IMR-90 (cell line): ENCODE measurements at regions not wholly inside any gene's neighbourhood (a gene's known extent, or its start where the extent isn't known, plus 50 kb on each side); places are given as distances from the start of the nearest gene placed in this dataset.

Experiments used
- ATAC-seq: fragments of 200-7000 bp; cut with Tn5 transposase; 2 replicates; pipeline ENCODE4 v1.9.1; 2020; ENCODE audit warnings: low read depth, mild to moderate bottlenecking, moderate library complexity
- BruUV-seq: library from RNA; stranded (reverse); fragments of 400-500 nt; replicated peaks from 2 replicates; lab custom pipeline; 2021; lab: Mats Ljungman, UMichigan
- CTCF ChIA-PET: fragments of 300-600 bp; formaldehyde crosslinking; extraction: SDS; loops from one replicate; lab custom pipeline; 2021; ENCODE audit warnings: antibody characterized with exemption; lab: Yijun Ruan, JAX
- POLR2A ChIA-PET: fragments of 300-600 bp; sonication (Branson Sonifier 250); formaldehyde crosslinking; loops from one replicate; lab custom pipeline; 2022; ENCODE audit warnings: antibody characterized with exemption; ENCODE audit not compliant: unreplicated experiment; lab: Charles Lee
- DNase-seq: peaks from one replicate; pipeline ENCODE4 v3.0.0; 2013
- H2AFZ ChIP-seq: replicated peaks from 2 replicates; pipeline ENCODE3; 2013; ENCODE audit warnings: low read length, mild to moderate bottlenecking; ENCODE audit not compliant: poor library complexity
- H2AK5ac ChIP-seq: 2 replicates; pipeline ENCODE4 v1.6.1; 2013; ENCODE audit warnings: low read depth, low read length, inconsistent platforms
- H2AK9ac ChIP-seq: replicated peaks from 2 replicates; pipeline ENCODE3; 2013; ENCODE audit warnings: mild to moderate bottlenecking, low read depth, low read length, moderate library complexity; ENCODE audit not compliant: poor library complexity
- H2BK120ac ChIP-seq: 2 replicates; pipeline ENCODE4 v1.6.1; 2013; ENCODE audit warnings: low read depth, low read length, inconsistent platforms
- H2BK15ac ChIP-seq: 3 replicates; pipeline ENCODE4 v1.6.1; 2013; ENCODE audit warnings: low read depth, low read length, inconsistent platforms
- H2BK20ac ChIP-seq: 2 replicates; pipeline ENCODE4 v1.6.1; 2013; ENCODE audit warnings: low read depth, mild to moderate bottlenecking, inconsistent platforms, low read length, moderate library complexity
- H2BK5ac ChIP-seq: 2 replicates; pipeline ENCODE4 v1.6.1; 2013; ENCODE audit warnings: mild to moderate bottlenecking, low read depth, low read length, inconsistent platforms; ENCODE audit not compliant: poor library complexity, severe bottlenecking
- H3K14ac ChIP-seq: replicated peaks from 2 replicates; pipeline ENCODE4 v1.6.1; 2013; ENCODE audit warnings: low read depth, low read length, inconsistent platforms
- H3K18ac ChIP-seq: 2 replicates; pipeline ENCODE4 v1.6.1; 2013; ENCODE audit warnings: low read depth, low read length, control low read depth
- H3K23ac ChIP-seq: 2 replicates; pipeline ENCODE4 v1.6.1; 2013; ENCODE audit warnings: low read depth, low read length, inconsistent platforms
- H3K27ac ChIP-seq: 2 replicates; pipeline ENCODE4 v1.5.1; 2013; ENCODE audit warnings: mild to moderate bottlenecking, control low read depth, low read length; ENCODE audit not compliant: insufficient read depth
- H3K27me3 ChIP-seq: 2 replicates; pipeline ENCODE4 v1.6.1; 2013; ENCODE audit warnings: low read length; ENCODE audit not compliant: control insufficient read depth, insufficient read depth
- H3K36me3 ChIP-seq: 2 replicates; pipeline ENCODE4 v1.6.1; 2013; ENCODE audit warnings: low read length, mixed read lengths; ENCODE audit not compliant: control insufficient read depth, insufficient read depth
- H3K4ac ChIP-seq: 2 replicates; pipeline ENCODE4 v1.6.1; 2013; ENCODE audit warnings: low read depth, low read length, inconsistent platforms
- H3K4me1 ChIP-seq: 2 replicates; pipeline ENCODE4 v1.6.1; 2013; ENCODE audit warnings: low read length, mixed read lengths; ENCODE audit not compliant: control insufficient read depth, insufficient read depth
- H3K4me2 ChIP-seq: 2 replicates; pipeline ENCODE4 v1.6.1; 2013; ENCODE audit warnings: low read depth, mild to moderate bottlenecking, control low read depth, low read length, moderate library complexity
- H3K4me3 ChIP-seq: 2 replicates; pipeline ENCODE4 v1.5.1; 2013; ENCODE audit warnings: low read depth, mild to moderate bottlenecking, control low read depth, low read length, moderate library complexity; ENCODE audit not compliant: insufficient read depth
- H3K56ac ChIP-seq: 2 replicates; pipeline ENCODE4 v1.6.1; 2013; ENCODE audit warnings: low read length, inconsistent platforms; ENCODE audit not compliant: insufficient read depth; ENCODE audit errors: extremely low read depth
- H3K79me1 ChIP-seq, 2 experiments: 2 replicates each; pipeline ENCODE4 v1.6.1; 2013; ENCODE audit warnings: low read length in 2 of 2, inconsistent platforms in 1 of 2, low read depth in 1 of 2
- H3K9ac ChIP-seq: 2 replicates; pipeline ENCODE4 v1.6.1; 2013; ENCODE audit warnings: low read depth, low read length, control low read depth
- H3K9me1 ChIP-seq: 2 replicates; pipeline ENCODE4 v1.6.1; 2013; ENCODE audit warnings: low read length, inconsistent platforms; ENCODE audit not compliant: insufficient read depth
- H3K9me3 ChIP-seq: 2 replicates; pipeline ENCODE4 v1.6.1; 2013; ENCODE audit warnings: low read length; ENCODE audit not compliant: control insufficient read depth, insufficient read depth
- H4K20me1 ChIP-seq: 2 replicates; pipeline ENCODE4 v1.6.1; 2013; ENCODE audit warnings: low read length, inconsistent platforms; ENCODE audit not compliant: insufficient read depth
- H4K5ac ChIP-seq: 2 replicates; pipeline ENCODE4 v1.6.1; 2013; ENCODE audit warnings: mild to moderate bottlenecking, low read depth, low read length, control low read depth
- H4K8ac ChIP-seq, 2 experiments: 2 replicates each; pipeline ENCODE4 v1.6.1; 2013; ENCODE audit warnings: low read depth in 2 of 2, low read length in 2 of 2, control low read depth in 1 of 2, inconsistent platforms in 1 of 2
- H4K91ac ChIP-seq: 2 replicates; pipeline ENCODE4 v1.6.1; 2013; ENCODE audit warnings: low read depth, low read length, inconsistent platforms; ENCODE audit not compliant: insufficient read depth
- CEBPB ChIP-seq: IDR thresholded peaks from 2 replicates; pipeline ENCODE4 v1.6.1; 2012; ENCODE audit warnings: low read depth, low read length, improper control_type of control experiment
- CHD1 ChIP-seq: IDR thresholded peaks from 2 replicates; pipeline ENCODE4 v1.6.1; 2012; ENCODE audit warnings: low read depth, low read length, improper control_type of control experiment
- FOS ChIP-seq: fragments of 150-350 bp; IDR thresholded peaks from 2 replicates; pipeline ENCODE4 v1.6.1; 2016; ENCODE audit warnings: low read depth, low read length
- MAFK ChIP-seq: IDR thresholded peaks from 2 replicates; pipeline ENCODE4 v1.6.1; 2012; ENCODE audit warnings: low read depth, low read length, improper control_type of control experiment
- NFE2L2 ChIP-seq: fragments of 150-350 bp; IDR thresholded peaks from 2 replicates; pipeline ENCODE4 v1.6.1; 2016; ENCODE audit warnings: low read depth, mild to moderate bottlenecking, low read length
- POLR2A ChIP-seq: IDR thresholded peaks from 2 replicates; pipeline ENCODE4 v1.6.1; 2012; ENCODE audit warnings: mild to moderate bottlenecking, low read depth, low read length
- RAD21 ChIP-seq: IDR thresholded peaks from 2 replicates; pipeline ENCODE4 v1.6.1; 2012; ENCODE audit warnings: low read length, improper control_type of control experiment
- RFX5 ChIP-seq: IDR thresholded peaks from 2 replicates; pipeline ENCODE4 v1.8.0; 2012; ENCODE audit warnings: low read depth, mild to moderate bottlenecking, low read length, moderate library complexity
- SMC3 ChIP-seq: fragments of 150-350 bp; IDR thresholded peaks from 2 replicates; pipeline ENCODE4 v1.6.1; 2016; ENCODE audit warnings: low read depth, mild to moderate bottlenecking, antibody characterized with exemption, low read length, moderate library complexity
- WGBS, 2 experiments: methylation state at CpG; one replicate each; pipeline versions ENCODE4 v1.1.5 to v1.1.7; 2013; ENCODE audit warnings: missing lambda C conversion rate in 2 of 2; ENCODE audit not compliant: insufficient read length in 1 of 2; ENCODE audit errors: extremely low coverage in 2 of 2; 5-methylcytosine and 5-hydroxymethylcytosine counted together
- dilution Hi-C: fragments of 300-500 bp; cut with HindIII; formaldehyde crosslinking; loops from one replicate; pipeline ENCODE4 v1.14.3; 2018; ENCODE audit warnings: low sequenced_read_pairs; ENCODE audit not compliant: unreplicated experiment
- in situ Hi-C: fragments of 300-500 bp; cut with MboI; formaldehyde crosslinking; loops from 3 replicates; pipeline ENCODE4 v1.14.3; 2019; ENCODE audit warnings: low sequenced_read_pairs, inconsistent platforms, mixed read lengths
- intact Hi-C: fragments of 100-400 bp; cut with micrococcal nuclease; formaldehyde crosslinking; loops from 2 replicates; pipeline ENCODE4 v1.10.0; 2022
- TF ChIP-seq, protein P1 (sequence below): fragments of 150-350 bp; IDR thresholded peaks from 2 replicates; pipeline ENCODE4 v1.6.1; 2017; ENCODE audit warnings: mild to moderate bottlenecking, antibody characterized with exemption, low read length, low read depth
- TF ChIP-seq, protein P2 (sequence below): fragments of 150-350 bp; IDR thresholded peaks from 2 replicates; pipeline ENCODE4 v1.6.1; 2016; ENCODE audit warnings: low read depth, mild to moderate bottlenecking, low read length, moderate library complexity, borderline replicate concordance

DNA sequence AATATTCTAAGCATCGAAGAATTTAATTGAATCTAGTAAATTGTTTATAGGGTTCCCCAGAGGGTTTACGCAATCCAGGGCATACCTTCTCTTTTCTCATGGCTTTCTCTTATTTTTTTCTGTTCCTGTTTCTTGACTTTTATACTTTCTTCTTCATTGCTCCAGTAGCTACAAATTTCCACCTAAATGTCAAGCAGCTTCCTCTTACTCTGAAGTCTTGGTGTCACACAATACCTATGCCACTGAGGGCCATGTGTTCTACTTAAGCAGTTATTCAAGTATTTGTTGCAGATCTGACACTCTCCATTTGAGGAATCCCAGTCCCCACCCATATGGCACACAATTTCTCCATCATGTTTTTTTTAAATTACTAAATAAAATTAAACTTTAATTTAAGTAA lies 343.1 kb upstream of the MBL2 start:
- no peak overlapping the region for H3K56ac ChIP-seq
- no peak overlapping the region for H2AFZ ChIP-seq
- ChIA-PET CTCF (no interaction called here), POLR2A (no interaction called here)
- H2BK15ac ChIP-seq, result no peak overlapping the region
- no peak overlapping the region for H3K4ac ChIP-seq
- WGBS, 2 experiments, result no CpG with 5 or more reads among the region's 2 CpGs
- dilution Hi-C loops, result no loop called here
- no peak overlapping the region for H3K23ac ChIP-seq
- no peak overlapping the region for H2BK5ac ChIP-seq
- H3K9me3 ChIP-seq, result no peaks in the 10 kb centered on the region
- H3K4me2 ChIP-seq, result no peak overlapping the region
- no peaks in the 10 kb centered on the region for H4K20me1 ChIP-seq
- TF ChIP-seq RAD21 (no peak), SMC3 (no peak), RFX5 (no peak), FOS (no peak), POLR2A (no peak), CHD1 (no peak), NFE2L2 (no peak), CEBPB (no peak), MAFK (no peak)
- TF ChIP-seq, protein P1, sequence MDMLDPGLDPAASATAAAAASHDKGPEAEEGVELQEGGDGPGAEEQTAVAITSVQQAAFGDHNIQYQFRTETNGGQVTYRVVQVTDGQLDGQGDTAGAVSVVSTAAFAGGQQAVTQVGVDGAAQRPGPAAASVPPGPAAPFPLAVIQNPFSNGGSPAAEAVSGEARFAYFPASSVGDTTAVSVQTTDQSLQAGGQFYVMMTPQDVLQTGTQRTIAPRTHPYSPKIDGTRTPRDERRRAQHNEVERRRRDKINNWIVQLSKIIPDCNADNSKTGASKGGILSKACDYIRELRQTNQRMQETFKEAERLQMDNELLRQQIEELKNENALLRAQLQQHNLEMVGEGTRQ, result no peak
- TF ChIP-seq, protein P2, sequence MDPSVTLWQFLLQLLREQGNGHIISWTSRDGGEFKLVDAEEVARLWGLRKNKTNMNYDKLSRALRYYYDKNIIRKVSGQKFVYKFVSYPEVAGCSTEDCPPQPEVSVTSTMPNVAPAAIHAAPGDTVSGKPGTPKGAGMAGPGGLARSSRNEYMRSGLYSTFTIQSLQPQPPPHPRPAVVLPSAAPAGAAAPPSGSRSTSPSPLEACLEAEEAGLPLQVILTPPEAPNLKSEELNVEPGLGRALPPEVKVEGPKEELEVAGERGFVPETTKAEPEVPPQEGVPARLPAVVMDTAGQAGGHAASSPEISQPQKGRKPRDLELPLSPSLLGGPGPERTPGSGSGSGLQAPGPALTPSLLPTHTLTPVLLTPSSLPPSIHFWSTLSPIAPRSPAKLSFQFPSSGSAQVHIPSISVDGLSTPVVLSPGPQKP, result no peak
- H2BK20ac ChIP-seq, result no peak overlapping the region
- H3K4me3 ChIP-seq, result no peak overlapping the region
- no TSS peak for BruUV-seq
- no peak for DNase-seq
- no peaks in the 10 kb centered on the region for H3K36me3 ChIP-seq
- H3K9ac ChIP-seq, result no peak overlapping the region
- H3K18ac ChIP-seq, result no peak overlapping the region
- no peak overlapping the region for H2BK120ac ChIP-seq
- H2AK9ac ChIP-seq, result no peak overlapping the region
- H4K91ac ChIP-seq, result no peak overlapping the region
- no peaks in the 10 kb centered on the region for H3K79me1 ChIP-seq
- no peak overlapping the region for H3K27ac ChIP-seq
- H3K9me1 ChIP-seq, result no peaks in the 10 kb centered on the region
- in situ Hi-C loops, result no loop called here
- H3K14ac ChIP-seq, result no peak overlapping the region
- ATAC-seq, result no peak
- no peaks in the 10 kb centered on the region for H3K27me3 ChIP-seq
- H4K5ac ChIP-seq, result no peak overlapping the region
- H4K8ac ChIP-seq, result no peak overlapping the region
- intact Hi-C loops, result no loop called here
- no peak overlapping the region for H2AK5ac ChIP-seq
- H3K4me1 ChIP-seq, result no peaks in the 10 kb centered on the region
